Upper lobe of left lung (tissue), 6 donors: ENCODE measurements at regions not wholly inside any gene's neighbourhood (a gene's known extent, or its start where the extent isn't known, plus 50 kb on each side); places are given as distances from the start of the nearest gene placed in this dataset.
"Not testable (repeated sequence)": the region's sequence is repeated elsewhere in the genome, so short reads cannot be mapped to it uniquely, and the experiment has no call there.

Experiments used
- ATAC-seq, 2 donors: fragments of 200-7000 bp; cut with Tn5 transposase; one replicate each; pipeline ENCODE4 v1.9.1; 2022; ENCODE audit warnings: mild to moderate bottlenecking in 2 of 2, moderate library complexity in 2 of 2; ENCODE audit not compliant: low FRiP score in 2 of 2
- DNase-seq, 2 donors: peaks; one replicate each; pipeline ENCODE4 v3.0.0-alpha.2; 2019 to 2020
- H3K27ac ChIP-seq, 4 donors: fragments of 200-600 bp; sonication (generic); one replicate each; pipeline ENCODE4 v1.5.1; 2016 to 2019
- H3K27me3 ChIP-seq, 4 donors: fragments of 200-600 bp; sonication (generic); one replicate each; pipeline ENCODE4 v1.5.1; 2017 to 2019
- H3K36me3 ChIP-seq, 4 donors: fragments of 200-600 bp; sonication (generic); one replicate each; pipeline ENCODE4 v1.5.1; 2016 to 2019
- H3K4me1 ChIP-seq, 4 donors: fragments of 200-600 bp; sonication (generic); one replicate each; pipeline ENCODE4 v1.5.1; 2018 to 2019
- H3K4me3 ChIP-seq, 4 donors: fragments of 200-600 bp; sonication (generic); one replicate each; pipeline ENCODE4 v1.5.1; 2017 to 2019; ENCODE audit warnings: mild to moderate bottlenecking in 2 of 4, moderate library complexity in 1 of 4
- H3K9me3 ChIP-seq, 4 donors: fragments of 200-600 bp; sonication (generic); one replicate each; pipeline ENCODE4 v1.5.1; 2018 to 2019
- EP300 ChIP-seq, 4 donors: sonication (generic); formaldehyde crosslinking; IDR thresholded peaks; one replicate each; pipeline ENCODE4 v1.5.1; 2017; ENCODE audit warnings: antibody characterized with exemption in 4 of 4, control low read depth in 2 of 4
- POLR2A ChIP-seq, 4 donors: fragments of 450-650 bp; IDR thresholded peaks; one replicate each; pipeline ENCODE4 v1.5.1; 2016 to 2017; ENCODE audit warnings: antibody characterized with exemption in 4 of 4, mild to moderate bottlenecking in 2 of 4
- POLR2AphosphoS5 ChIP-seq, 2 donors: sonication (generic); formaldehyde crosslinking; IDR thresholded peaks; one replicate each; pipeline ENCODE4 v1.5.1; 2017; ENCODE audit warnings: antibody characterized with exemption in 2 of 2
- WGBS, 2 donors: methylation state at CpG; one replicate each; pipeline ENCODE4 v1.1.5; 2017 to 2018; 5-methylcytosine and 5-hydroxymethylcytosine counted together
- TF ChIP-seq, protein P1 (sequence below), 6 experiments: fragments of 450-650 bp in 4 of 6; fragments of 200-600 bp in 2 of 6; sonication (generic) in 2 of 6; IDR thresholded peaks; one replicate each; pipeline ENCODE4 v1.5.1; 2016 to 2019; ENCODE audit warnings: antibody characterized with exemption in 6 of 6
- donor health status: DM: no; HTN: no; CAD: no; lungs with moderate emphysema.
- donor health status: DM: no; HTN: yes; CAD: no; lungs with severe emphysema.

GRCh38 chr2:149858901-149859634 is 271.5 kb upstream of the MMADHC start:
- no peaks in the 10 kb centered on the region for H3K36me3 ChIP-seq
- no peaks in the 10 kb centered on the region for H3K27me3 ChIP-seq
- H3K4me1 ChIP-seq = peaks cover 0 to 5% (median 0%) of the 10 kb centered on the region in 4 donors
- ATAC-seq (peak in 1 of 2 donors; percentile 67), DNase-seq (no peak)
- no peak overlapping the region for H3K4me3 ChIP-seq
- H3K9me3 ChIP-seq = no peaks in the 10 kb centered on the region
- 31% methylated on average over 6 of the region's 6 CpGs for WGBS, 2 donors
- H3K27ac ChIP-seq = peak overlapping the region in 1 of 4 donors; percentile 22
- TF ChIP-seq POLR2A (IDR thresholded peaks at IDR 0.05) (no peak), POLR2AphosphoS5 (IDR thresholded peaks at IDR 0.05) (no peak), EP300 (IDR thresholded peaks at IDR 0.05) (no peak)
- TF ChIP-seq, protein P1, sequence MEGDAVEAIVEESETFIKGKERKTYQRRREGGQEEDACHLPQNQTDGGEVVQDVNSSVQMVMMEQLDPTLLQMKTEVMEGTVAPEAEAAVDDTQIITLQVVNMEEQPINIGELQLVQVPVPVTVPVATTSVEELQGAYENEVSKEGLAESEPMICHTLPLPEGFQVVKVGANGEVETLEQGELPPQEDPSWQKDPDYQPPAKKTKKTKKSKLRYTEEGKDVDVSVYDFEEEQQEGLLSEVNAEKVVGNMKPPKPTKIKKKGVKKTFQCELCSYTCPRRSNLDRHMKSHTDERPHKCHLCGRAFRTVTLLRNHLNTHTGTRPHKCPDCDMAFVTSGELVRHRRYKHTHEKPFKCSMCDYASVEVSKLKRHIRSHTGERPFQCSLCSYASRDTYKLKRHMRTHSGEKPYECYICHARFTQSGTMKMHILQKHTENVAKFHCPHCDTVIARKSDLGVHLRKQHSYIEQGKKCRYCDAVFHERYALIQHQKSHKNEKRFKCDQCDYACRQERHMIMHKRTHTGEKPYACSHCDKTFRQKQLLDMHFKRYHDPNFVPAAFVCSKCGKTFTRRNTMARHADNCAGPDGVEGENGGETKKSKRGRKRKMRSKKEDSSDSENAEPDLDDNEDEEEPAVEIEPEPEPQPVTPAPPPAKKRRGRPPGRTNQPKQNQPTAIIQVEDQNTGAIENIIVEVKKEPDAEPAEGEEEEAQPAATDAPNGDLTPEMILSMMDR (IDR thresholded peaks at IDR 0.05) = no peak

DNA sequence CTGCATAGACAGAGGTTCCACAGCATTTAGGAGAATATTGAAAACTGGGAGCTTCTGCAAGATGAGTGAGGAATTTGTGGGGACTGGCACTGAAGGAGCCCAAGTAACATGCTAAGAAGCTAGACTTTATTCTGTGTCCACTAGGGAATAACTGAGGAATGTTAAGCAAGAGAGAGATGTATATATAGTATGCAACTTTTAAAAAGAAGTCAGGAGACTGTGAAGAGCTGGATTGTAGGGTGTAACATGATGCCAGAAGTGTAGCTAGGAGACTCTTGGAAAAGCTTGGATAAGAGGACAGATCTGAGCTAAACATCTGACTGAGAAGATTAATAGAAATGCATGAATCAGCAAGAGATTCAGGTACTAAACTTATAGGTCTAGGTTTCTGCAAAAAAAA is 270.6 kb upstream of the MMADHC start:
- Histone ChIP-seq H3K27ac (no peak overlapping the region), H3K27me3 (no peaks in the 10 kb centered on the region), H3K36me3 (no peaks in the 10 kb centered on the region), H3K9me3 (no peaks in the 10 kb centered on the region), H3K4me3 (no peak overlapping the region), H3K4me1 (peaks cover 0 to 5% (median 0%) of the 10 kb centered on the region in 4 donors)
- DNase-seq = no peak
- TF ChIP-seq, protein P1 (IDR thresholded peaks at IDR 0.05) = no peak
- TF ChIP-seq POLR2A (IDR thresholded peaks at IDR 0.05) = no peak
- no peak for TF ChIP-seq EP300 (IDR thresholded peaks at IDR 0.05)
- TF ChIP-seq POLR2AphosphoS5 (IDR thresholded peaks at IDR 0.05) = no peak
- ATAC-seq = no peak

DNA sequence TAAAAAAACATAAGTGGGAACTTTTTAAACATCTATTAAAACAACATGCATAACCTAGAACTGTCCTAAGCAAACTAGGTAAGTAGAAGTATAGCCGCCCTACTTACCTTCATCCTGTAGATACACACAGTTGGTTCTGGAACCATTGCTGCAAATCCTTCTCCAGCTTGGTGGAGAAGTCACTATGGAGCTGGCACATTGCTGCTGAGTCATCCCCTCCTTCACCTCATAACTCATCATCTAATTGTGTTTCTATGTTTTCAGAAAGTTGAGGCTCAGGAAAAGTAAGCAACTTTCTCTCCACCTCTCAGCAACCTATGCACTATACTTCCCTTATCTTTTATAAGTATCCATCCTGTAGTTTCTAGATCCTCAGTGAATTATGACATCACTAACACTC is 269.8 kb upstream of the MMADHC start:
- ATAC-seq = no peak
- Histone ChIP-seq H3K4me3 (no peak overlapping the region), H3K9me3 (no peaks in the 10 kb centered on the region), H3K36me3 (no peaks in the 10 kb centered on the region), H3K27ac (no peak overlapping the region), H3K27me3 (no peaks in the 10 kb centered on the region), H3K4me1 (peaks cover 0 to 5% (median 0%) of the 10 kb centered on the region in 4 donors)
- TF ChIP-seq EP300 (IDR thresholded peaks at IDR 0.05) (no peak), POLR2AphosphoS5 (IDR thresholded peaks at IDR 0.05) (no peak), POLR2A (IDR thresholded peaks at IDR 0.05) (no peak)
- TF ChIP-seq, protein P1 (IDR thresholded peaks at IDR 0.05) = no peak
- WGBS, 2 donors = 97 to 100% methylated on average over 1 of the region's 1 CpG
- DNase-seq = no peak

DNA sequence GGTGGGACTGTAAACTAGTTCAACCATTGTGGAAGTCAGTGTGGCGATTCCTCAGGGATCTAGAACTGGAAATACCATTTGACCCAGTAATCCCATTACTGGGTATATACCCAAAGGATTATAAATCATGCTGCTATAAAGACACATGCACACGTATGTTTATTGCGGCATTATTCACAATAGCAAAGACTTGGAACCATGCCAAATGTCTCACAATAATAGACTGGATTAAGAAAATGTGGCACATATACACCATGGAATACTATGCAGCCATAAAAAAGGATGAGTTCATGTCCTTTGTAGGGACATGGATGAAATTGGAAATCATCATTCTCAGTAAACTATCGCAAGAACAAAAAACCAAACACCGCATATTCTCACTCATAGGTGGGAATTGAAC is 268.3 kb upstream of the MMADHC start:
- DNase-seq, H3K27ac ChIP-seq, H3K4me1 ChIP-seq, H3K27me3 ChIP-seq, H3K9me3 ChIP-seq, H3K4me3 ChIP-seq, ATAC-seq, H3K36me3 ChIP-seq: not testable (repeated sequence)
- 82 to 88% methylated on average over 2 to 4 of the region's 5 CpGs for WGBS, 2 donors

DNA sequence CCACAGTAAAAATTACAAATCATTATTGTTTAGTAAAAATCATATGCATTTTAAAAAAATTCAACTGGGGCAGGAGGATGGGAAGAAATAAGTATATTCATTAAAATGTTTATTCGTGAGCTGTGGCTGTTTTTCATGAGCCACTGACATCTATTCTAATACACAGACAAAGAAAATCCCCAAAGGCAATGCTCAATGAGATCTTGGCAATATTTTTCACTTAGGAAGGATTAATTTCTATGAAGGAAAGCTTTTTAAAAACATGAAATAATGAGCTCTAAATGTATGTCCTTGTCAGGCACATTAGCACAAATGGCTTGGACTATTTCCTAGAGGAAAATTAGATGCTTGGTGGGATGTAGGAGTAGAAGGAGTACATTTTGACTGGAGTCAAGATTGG is 262.0 kb upstream of the MMADHC start:
- Histone ChIP-seq H3K4me1 (no peaks in the 10 kb centered on the region), H3K4me3 (no peak overlapping the region), H3K27ac (no peak overlapping the region), H3K27me3 (no peaks in the 10 kb centered on the region), H3K36me3 (no peaks in the 10 kb centered on the region), H3K9me3 (no peaks in the 10 kb centered on the region)
- DNase-seq (no peak), ATAC-seq (no peak)
- TF ChIP-seq POLR2AphosphoS5 (IDR thresholded peaks at IDR 0.05) (no peak), POLR2A (IDR thresholded peaks at IDR 0.05) (no peak), EP300 (IDR thresholded peaks at IDR 0.05) (no peak)
- TF ChIP-seq, protein P1 (IDR thresholded peaks at IDR 0.05) = no peak
- WGBS, 2 donors = 74 to 86% methylated on average over 1 of the region's 1 CpG
